ENCODE measurements at regions not wholly inside any gene's neighbourhood (a gene's known extent, or its start where the extent isn't known, plus 50 kb on each side); places are given as distances from the start of the nearest gene placed in this dataset.

DNA sequence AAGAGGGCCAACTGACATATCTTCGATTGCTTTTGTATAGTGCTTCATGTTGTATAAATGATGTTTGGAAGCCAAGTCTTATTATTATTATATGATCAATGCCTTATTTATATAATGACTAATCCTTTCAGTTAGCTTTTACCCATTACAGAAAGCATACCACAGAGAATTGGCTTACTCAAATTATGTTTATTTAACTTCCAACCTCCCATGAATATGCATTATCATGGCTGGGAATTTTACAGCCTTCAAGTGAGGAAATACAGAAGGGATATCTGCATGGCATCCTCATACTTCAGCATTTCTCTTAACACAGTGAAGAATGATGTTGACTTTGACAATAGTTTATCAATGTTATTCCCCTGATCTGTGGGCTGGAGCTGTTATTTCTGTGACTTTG is 225.9 kb upstream of the GAP43 start:
- DNase-seq (ENCODE audit: low read depth), result peak; percentile 40
- TF ChIP-seq, protein P1, sequence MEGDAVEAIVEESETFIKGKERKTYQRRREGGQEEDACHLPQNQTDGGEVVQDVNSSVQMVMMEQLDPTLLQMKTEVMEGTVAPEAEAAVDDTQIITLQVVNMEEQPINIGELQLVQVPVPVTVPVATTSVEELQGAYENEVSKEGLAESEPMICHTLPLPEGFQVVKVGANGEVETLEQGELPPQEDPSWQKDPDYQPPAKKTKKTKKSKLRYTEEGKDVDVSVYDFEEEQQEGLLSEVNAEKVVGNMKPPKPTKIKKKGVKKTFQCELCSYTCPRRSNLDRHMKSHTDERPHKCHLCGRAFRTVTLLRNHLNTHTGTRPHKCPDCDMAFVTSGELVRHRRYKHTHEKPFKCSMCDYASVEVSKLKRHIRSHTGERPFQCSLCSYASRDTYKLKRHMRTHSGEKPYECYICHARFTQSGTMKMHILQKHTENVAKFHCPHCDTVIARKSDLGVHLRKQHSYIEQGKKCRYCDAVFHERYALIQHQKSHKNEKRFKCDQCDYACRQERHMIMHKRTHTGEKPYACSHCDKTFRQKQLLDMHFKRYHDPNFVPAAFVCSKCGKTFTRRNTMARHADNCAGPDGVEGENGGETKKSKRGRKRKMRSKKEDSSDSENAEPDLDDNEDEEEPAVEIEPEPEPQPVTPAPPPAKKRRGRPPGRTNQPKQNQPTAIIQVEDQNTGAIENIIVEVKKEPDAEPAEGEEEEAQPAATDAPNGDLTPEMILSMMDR (IDR thresholded peaks at IDR 0.05; ENCODE audit: low read depth, low read length, missing control alignments), result no peak
- in situ Hi-C loops (cut with HindIII; ENCODE audit: low sequenced_read_pairs), result no loop called here
- H3K4me3 ChIP-seq (ENCODE audit: low read depth, low read length), result no peak overlapping the region

DNA sequence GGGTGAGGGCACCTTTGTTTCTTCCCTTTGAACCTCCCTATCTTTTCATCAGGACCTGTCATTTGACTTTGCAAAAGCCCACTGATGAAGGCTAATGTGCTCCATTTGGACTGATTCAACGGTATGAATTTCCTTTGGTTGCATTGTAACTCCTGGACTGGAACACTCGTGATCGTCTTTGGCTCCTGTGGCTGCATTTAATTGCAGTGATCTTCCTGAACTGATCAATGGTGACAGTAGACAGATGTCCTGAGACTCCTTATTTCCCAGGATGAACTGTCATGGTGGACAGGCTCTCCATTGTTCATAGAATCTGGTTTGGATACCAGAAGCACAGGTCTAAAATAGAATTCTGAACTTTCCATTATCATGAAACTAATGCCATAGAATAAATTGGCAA is 224.8 kb upstream of the GAP43 start:
- no peak for DNase-seq (ENCODE audit: low read depth)
- no peak overlapping the region for H3K4me3 ChIP-seq (ENCODE audit: low read depth, low read length)
- in situ Hi-C loops (cut with HindIII; ENCODE audit: low sequenced_read_pairs), result no loop called here
- TF ChIP-seq, protein P1 (IDR thresholded peaks at IDR 0.05; ENCODE audit: low read depth, low read length, missing control alignments), result no peak

DNA sequence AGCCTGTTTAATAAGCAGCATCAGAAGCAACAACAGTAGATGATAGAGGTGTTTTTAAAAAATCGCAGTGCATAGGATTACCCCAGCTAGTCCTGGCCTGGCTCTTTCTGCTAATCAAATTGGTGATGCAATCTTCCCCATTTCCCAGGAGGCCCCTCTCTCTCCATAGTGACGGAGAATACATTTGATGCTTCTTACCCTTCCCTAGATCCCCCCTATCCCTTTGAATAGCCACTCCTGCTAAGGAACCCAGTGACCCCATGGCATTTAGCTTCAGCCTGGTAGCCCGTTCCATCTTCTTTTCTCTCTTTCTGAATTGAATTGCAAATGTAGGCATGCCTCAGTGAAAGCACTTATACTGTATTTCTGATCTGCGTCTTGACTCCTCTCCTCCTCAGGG is 223.6 kb upstream of the GAP43 start:
- TF ChIP-seq, protein P1 (IDR thresholded peaks at IDR 0.05; ENCODE audit: low read depth, low read length, missing control alignments), result no peak
- in situ Hi-C loops (cut with HindIII; ENCODE audit: low sequenced_read_pairs), result no loop called here

DNA sequence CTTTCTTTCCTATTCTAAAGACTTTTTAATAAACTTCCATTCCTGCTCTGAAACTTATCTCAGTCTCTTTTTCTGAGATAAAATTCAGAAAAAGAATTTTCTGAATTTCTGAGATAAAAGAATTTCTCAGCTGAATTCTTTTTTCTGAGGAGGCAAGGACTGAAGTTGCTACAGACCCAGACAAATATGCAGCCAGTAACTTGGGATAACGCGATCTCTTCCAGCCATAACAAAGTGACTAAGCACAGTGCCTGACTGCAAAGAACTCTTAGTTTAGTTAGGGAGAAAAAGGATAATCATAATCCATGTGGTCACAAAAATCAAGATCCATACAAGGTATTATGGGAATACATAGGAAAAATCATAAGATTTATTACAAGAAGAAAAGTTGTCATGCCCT is 222.0 kb upstream of the GAP43 start:
- DNase-seq (ENCODE audit: low read depth), result peak; percentile 55
- no peak overlapping the region for H3K4me3 ChIP-seq (ENCODE audit: low read depth, low read length)
- in situ Hi-C loops (cut with HindIII; ENCODE audit: low sequenced_read_pairs), result no loop called here

More for the DNA sequence above, 223.6 kb upstream of the GAP43 start:
- no peak overlapping the region for H3K4me3 ChIP-seq (ENCODE audit: low read depth, low read length)
- no peak for DNase-seq (ENCODE audit: low read depth)

DNA sequence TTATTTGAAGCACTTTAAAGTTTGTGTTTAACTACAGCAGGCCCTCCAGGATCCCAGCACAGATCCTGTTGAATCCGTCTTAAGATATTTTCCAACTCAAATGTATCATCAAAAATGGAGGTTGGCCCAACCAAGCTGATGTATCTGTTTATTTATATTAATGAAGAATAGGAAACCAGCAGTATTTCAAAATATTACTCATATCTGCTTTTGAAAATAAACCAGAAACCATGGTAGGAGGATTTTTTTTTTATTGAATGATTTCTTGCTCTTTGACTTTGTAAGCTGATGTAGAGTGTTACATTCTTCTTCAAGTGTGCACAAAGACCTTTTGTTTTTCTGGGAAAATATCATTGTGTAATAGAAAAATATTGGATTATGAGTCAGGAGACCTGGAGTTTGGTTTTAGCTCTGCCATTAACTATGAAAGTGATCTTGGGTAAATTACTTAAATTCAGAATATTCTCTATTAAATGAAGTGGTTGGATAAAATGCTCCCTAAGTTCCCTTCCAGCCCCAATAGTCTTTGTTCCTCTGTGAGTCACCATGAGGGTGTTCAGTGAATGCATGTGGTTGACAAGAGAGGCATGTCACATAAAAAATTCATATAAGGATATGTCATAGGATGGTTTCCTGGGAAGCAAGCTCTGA is 221.3 kb upstream of the GAP43 start:
- TF ChIP-seq, protein P1 (IDR thresholded peaks at IDR 0.05; ENCODE audit: low read depth, low read length, missing control alignments), result no peak
- in situ Hi-C loops (cut with HindIII; ENCODE audit: low sequenced_read_pairs), result no loop called here
- peak; percentile 46 for DNase-seq (ENCODE audit: low read depth)
- H3K4me3 ChIP-seq (ENCODE audit: low read depth, low read length), result no peak overlapping the region

More for the DNA sequence above, 222.0 kb upstream of the GAP43 start:
- TF ChIP-seq, protein P1 (IDR thresholded peaks at IDR 0.05; ENCODE audit: low read depth, low read length, missing control alignments), result no peak

DNA sequence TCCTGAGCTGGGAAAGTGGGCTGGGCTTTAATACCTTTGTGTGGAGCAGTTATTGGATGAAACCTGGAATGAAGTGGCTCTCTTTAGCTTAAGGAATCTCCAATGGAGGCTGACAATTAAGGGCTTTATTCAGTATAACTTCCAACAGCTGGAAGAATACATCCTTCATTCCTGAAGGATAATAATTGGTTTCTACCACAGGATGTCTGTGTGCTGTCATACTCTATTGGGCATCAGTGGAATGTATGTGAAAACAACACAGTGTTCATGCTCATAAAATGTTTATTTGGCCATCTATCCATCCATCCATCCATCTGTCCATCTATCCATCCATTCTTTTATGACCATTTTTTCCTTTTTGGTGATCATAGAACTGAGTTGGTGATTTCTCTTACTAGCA is 220.7 kb upstream of the GAP43 start:
- TF ChIP-seq, protein P1 (IDR thresholded peaks at IDR 0.05; ENCODE audit: low read depth, low read length, missing control alignments), result no peak
- in situ Hi-C loops (cut with HindIII; ENCODE audit: low sequenced_read_pairs), result no loop called here
- no peak overlapping the region for H3K4me3 ChIP-seq (ENCODE audit: low read depth, low read length)
- DNase-seq (ENCODE audit: low read depth), result no peak
